GM19351 (cell line): ENCODE measurements at regions not wholly inside any gene's neighbourhood (a gene's known extent, or its start where the extent isn't known, plus 50 kb on each side); places are given as distances from the start of the nearest gene placed in this dataset.

Source experiments
- ATAC-seq: cut with Tn5 transposase; IDR thresholded peaks from one replicate; pipeline ENCODE4 v1.9.1; 2021; ENCODE audit warnings: mild to moderate bottlenecking, moderate library complexity; ENCODE audit not compliant: unreplicated experiment

- no peak for ATAC-seq
Observed at GRCh38 chr4:32988165-32988811, 2268.1 kb downstream of the PCDH7 start.

GRCh38 chr4:32991663-32992062 is 2271.5 kb downstream of the PCDH7 start:
- no peak for ATAC-seq

GRCh38 chr4:32994981-32995881 is 2275.1 kb downstream of the PCDH7 start:
- no peak for ATAC-seq

GRCh38 chr4:33013282-33013681 is 2293.1 kb downstream of the PCDH7 start:
- ATAC-seq, result no peak

GRCh38 chr4:33025236-33025635 is 2305.1 kb downstream of the PCDH7 start:
- no peak for ATAC-seq

GRCh38 chr4:33029976-33030375 is 2309.8 kb downstream of the PCDH7 start:
- no peak for ATAC-seq

GRCh38 chr4:33031328-33031727 is 2311.2 kb downstream of the PCDH7 start:
- ATAC-seq, result no peak

- ATAC-seq, result no peak
Observed at GRCh38 chr4:33037464-33037863, 2317.3 kb downstream of the PCDH7 start.

GRCh38 chr4:33045334-33045733 is 2325.2 kb downstream of the PCDH7 start:
- no peak for ATAC-seq

- no peak for ATAC-seq
Observed at GRCh38 chr4:33052241-33052640, 2332.1 kb downstream of the PCDH7 start.

GRCh38 chr4:33054161-33054560 is 2334.0 kb downstream of the PCDH7 start:
- ATAC-seq, result no peak

GRCh38 chr4:33054656-33055196 is 2334.6 kb downstream of the PCDH7 start:
- no peak for ATAC-seq

- ATAC-seq, result no peak
Observed at GRCh38 chr4:33057736-33058135, 2337.6 kb downstream of the PCDH7 start.

- ATAC-seq, result no peak
Observed at GRCh38 chr4:33058998-33059397, 2338.8 kb downstream of the PCDH7 start.

- peak; percentile 79 for ATAC-seq
Observed at GRCh38 chr4:33060674-33061542, 2340.7 kb downstream of the PCDH7 start.

- no peak for ATAC-seq
Observed at GRCh38 chr4:33061727-33062126, 2341.6 kb downstream of the PCDH7 start.

- ATAC-seq, result no peak
Observed at GRCh38 chr4:33062155-33062806, 2342.1 kb downstream of the PCDH7 start.

GRCh38 chr4:33063241-33063640 is 2343.1 kb downstream of the PCDH7 start:
- no peak for ATAC-seq

- ATAC-seq, result no peak
Observed at GRCh38 chr4:33064238-33064637, 2344.1 kb downstream of the PCDH7 start.

- no peak for ATAC-seq
Observed at GRCh38 chr4:33065749-33066148, 2345.6 kb downstream of the PCDH7 start.
